ENCODE measurements at regions not wholly inside any gene's neighbourhood (a gene's known extent, or its start where the extent isn't known, plus 50 kb on each side); places are given as distances from the start of the nearest gene placed in this dataset.
"Not testable (repeated sequence)": the region's sequence is repeated elsewhere in the genome, so short reads cannot be mapped to it uniquely, and the experiment has no call there.

DNA sequence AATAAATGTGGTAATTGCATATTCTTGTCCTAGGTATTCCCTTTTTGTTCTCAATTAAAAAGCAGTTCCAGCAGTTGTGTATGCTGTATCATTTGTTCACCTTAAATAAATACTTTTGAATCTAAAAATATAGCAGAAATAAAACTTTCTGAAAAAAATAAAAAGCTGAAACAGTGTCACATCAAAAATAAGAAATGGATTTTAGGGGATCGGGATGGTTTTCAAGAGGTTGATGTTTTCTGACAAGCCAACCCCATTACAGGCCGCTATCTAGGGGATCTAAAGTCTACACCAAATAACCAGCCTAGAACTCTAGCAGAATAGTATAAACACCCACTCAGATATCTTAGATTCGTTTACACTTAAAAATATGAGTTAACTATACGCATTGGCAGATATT, 95.4 kb upstream of the MAML3 start:
- DNase-seq (ENCODE audit: low read depth): peak; percentile 27

DNA sequence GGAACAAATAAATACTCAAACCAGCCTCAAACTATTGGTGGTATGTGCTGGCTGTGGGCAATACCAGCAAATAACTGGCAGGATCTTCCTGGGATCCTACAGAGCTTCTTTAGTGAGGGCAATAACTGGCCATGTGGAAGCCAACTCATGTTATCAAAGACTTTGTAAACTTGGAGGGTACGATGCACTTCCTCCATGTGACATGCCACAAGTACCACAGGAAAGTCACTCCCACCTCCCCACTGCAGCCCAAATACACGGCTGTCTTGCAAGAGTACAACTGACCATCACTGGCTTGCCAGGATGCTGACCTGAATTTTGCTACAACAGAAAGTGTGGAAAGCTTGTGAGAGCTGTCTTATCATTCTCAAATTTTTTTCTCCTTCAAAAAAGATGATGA, 93.3 kb upstream of the MAML3 start:
- no peak for DNase-seq (ENCODE audit: low read depth)

DNA sequence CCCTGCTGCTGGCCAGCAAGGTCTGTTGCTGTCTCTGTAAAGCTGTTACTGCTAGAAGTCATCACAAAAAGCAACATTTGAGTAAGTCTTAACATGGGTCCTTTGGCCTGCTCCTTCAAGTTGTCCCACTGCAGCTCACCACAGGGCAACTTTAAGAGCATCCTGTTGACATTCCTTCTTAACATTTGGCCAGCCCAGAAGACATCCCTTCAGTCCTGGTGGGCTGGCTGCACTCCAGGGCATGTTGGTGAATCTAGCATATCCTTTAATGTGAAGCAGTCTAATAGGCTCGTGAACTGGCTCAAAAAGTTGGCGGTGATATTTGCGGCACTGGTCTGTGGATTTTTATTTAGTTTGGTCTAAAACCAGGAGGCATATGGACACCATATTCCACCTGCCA, 92.2 kb upstream of the MAML3 start:
- no peak for DNase-seq (ENCODE audit: low read depth)

DNA sequence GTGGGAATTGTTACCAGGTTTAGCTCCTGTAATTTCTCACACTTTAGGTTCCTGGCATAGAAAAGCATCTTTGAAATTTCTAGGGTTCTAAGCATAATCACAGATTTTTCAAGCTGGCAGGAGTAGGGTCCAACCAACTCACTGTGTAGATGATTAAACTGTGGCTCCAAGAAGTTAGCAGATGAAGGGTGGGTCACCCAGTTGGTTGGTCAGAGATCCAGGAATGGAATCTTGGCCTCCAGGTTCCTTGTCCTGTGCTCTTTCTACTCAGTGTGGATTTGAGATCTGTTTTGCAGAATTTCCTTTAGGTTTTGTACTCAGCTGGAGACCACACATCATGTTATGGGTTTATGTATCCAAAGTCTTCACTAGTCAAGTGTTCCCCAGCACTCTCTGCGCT, 90.3 kb upstream of the MAML3 start:
- no peak for DNase-seq (ENCODE audit: low read depth)

DNA sequence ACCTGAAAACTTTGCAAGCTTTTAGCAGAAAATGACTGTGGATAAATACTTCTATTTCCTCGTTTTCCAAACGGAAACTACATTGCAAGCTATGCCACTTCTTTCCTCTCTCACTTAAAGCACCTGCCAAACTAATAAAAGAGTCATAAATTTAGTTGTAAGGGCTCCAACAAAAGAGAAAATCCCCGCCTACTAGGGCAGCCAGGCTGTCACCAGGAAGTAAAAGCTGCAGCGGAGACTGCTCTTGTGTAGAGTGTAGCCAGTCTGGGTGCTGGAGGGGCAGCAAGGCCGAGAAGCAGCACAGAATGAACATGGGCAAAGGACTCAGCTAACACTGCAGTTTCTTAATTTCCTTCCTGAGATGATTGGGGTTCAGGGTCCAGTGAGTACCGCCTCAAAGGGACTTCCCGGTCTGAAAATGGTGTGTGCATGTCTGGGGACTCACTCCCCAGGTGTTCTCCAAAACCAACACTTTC, 89.3 kb upstream of the MAML3 start:
- no peak for DNase-seq (ENCODE audit: low read depth)

DNA sequence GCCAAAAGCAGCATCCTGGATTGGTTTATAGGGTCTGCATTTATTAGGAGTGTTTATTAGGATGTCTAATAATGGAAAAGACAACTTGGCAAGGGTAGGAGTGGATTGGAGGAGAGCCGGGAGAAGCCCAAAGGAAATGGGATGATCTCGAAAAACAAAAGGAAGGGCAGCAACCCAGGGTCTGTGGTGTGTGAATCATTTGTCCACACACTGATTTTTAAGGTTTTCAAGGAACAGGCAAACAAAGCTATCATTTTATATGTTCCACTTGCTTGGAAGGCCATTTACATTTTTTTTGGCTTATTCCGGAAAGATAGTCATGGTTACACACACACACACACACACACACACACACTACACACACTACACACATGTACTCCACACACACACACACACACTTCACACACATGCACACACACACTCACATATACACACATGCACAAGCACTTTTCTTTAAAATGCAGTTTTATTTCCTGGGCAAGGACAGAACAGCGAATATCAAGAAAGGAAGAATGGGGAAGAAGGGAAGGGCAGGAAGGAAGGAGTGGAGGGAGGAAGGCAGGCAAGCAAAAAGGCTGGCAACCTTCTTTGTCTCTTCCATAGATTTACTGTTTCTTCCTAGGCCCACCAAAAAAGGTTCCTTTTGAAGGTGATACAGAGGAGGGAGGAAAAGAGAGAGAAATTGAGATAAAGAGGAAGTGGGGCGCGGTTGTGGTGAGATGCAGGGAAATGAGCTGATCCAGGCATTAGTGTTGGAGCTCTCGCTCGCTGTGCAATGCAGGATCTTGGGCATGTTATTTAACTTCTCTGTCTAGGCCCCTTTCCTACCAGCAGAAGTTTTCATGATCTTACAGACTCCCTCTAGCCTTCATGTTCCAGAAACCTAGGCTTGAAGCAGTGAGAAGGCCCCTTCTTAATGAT, 88.6 kb upstream of the MAML3 start:
- no peak for DNase-seq (ENCODE audit: low read depth)

DNA sequence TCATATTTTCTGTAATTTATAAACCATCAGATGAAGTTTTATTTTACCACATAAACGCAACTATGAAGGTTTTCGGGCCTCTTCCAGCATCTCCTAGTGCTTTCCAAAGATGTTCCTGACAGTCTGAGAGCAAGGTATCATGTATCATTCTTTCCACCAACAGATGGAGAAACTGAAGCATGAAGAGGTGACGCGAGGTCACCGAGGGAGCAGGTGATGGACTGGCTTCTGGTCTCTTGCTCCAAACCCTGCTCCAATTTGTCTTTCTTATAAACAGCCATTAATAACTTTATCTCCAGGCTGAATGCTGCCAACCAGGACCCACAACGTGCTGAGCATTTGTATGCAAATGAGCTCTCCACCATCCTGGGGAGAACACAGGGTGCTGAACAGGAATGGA, 86.3 kb upstream of the MAML3 start:
- DNase-seq (ENCODE audit: low read depth): no peak

DNA sequence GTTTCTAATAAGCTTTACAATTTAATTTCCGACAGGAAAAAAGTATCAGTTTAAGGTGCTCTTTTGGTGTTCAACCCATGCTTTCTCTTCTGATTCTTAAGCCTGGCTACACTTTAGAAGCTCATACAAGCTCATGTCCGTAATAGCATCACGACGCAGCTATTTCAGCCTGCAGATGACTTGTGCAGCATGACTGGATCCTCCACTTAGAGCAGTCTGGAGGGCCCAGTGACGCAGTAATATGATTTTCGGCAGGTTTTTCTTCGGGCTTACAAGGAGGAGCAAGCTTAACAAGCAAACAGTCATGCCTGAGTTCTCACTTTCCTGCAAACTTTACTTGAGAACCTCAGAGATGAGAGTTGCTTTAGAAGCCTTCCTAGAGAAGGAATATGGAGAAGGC, 85.3 kb upstream of the MAML3 start:
- DNase-seq (ENCODE audit: low read depth): no peak

DNA sequence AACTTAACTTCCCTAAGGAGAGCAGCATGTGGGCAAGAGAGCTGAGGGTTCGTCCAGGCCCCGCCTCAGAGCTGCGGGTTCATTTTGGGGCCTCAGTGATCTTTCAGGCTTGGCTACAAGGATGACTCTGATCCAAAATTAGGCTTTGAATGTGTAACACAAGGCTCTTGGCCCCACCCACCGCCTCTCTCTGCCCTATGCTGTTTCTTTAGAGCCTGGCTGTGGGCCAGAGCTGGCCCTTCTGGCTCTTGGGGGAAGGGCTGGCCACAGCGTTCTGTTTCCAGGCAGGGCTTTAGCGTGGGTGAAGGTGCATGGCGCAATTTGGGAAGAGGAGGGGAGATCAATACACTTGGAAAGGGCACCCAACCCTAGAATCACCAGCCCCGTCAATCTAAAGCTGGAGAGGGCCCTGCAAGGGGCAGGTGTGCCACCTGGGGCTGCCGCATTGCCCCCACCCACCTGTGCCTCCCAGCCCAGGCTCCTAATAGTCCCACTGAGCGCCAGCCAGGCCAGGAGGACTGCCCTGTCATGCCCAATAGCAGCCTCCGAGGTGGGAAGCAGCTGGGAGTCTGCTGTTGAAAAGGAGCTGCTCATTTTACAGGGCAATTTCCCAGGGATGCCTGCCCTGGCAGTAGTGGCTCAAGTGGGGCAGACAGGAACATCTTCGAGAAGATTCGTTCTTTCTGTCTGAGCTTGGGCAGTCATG, 84.5 kb upstream of the MAML3 start:
- peak; percentile 22 for DNase-seq (ENCODE audit: low read depth)

DNA sequence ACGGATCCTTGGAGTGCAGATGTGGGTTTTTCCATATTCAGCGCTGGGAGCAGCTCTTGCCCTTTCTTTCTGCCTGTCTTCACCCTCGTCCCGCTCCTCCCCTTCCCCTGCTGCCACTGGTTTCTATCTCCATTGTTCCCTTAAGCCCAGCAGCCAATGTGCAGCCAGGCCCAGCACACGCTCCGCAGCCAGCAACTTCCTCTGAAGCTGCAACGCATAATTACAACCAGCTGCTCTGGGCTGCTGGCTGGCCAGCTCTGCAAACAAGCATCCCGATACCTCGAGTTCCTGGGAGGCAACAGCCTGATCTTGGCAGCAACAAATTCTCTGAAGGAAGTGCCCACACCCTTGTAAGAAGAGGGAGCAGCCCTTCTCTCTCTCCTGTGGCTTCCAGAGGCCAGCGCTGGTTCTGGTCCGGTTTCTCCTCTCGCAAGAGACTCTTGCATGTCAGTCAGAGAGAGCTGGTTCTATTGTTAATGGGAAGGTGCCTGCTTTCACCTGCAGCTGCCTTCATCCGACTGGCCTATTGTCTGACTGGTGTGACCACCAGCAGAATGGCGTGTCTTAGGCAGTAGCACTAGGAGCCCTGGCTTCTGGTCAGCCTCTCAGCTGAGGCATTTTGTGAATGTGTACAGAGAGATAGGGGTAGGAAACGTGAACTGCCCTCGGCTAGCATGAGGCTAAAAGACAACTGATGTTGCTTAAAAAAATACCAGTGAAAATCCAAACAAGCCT, 83.8 kb upstream of the MAML3 start:
- peak; percentile 70 for DNase-seq (ENCODE audit: low read depth)

DNA sequence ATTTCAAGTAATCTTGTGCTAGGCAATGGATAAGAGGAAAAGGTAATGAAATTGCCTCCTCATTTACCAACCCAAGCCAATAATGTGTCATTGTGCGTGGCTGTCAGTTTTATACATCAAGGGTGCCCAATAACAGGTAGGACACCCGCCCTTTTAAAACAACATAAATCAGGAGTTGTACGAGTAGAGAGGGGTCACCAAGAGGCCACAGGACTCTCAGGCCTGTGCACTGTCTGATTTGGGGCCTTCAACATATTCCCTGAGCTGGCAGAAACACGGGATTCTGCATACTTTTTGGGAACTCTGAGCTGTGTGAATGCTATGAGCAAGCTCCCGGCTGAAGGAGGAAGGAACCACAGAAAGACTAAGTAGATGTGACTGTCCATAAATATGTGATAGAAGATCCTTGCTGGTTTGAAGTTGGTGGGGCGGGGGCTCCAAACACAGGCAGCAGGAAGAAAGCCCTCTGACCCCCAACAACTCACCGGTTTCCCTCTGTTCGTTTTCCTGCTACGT, 82.7 kb upstream of the MAML3 start:
- DNase-seq (ENCODE audit: low read depth): no peak

DNA sequence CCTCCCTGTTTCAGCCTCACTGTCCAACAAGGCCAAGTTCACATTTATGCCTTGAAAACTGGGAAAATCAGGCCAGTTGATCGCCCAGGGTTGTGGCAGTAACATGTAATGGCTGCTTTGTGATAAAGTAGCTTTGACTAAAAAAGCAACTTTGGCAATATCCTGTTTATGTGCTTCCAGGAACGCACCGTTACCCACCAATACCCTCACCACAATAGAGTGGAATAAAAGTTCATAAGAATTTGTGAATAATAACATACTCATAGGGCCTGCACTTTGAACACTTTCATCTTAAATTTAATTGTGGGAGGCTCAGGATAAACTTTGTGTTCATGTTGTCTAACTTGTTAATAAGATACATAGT, 80.7 kb upstream of the MAML3 start:
- DNase-seq (ENCODE audit: low read depth): no peak

DNA sequence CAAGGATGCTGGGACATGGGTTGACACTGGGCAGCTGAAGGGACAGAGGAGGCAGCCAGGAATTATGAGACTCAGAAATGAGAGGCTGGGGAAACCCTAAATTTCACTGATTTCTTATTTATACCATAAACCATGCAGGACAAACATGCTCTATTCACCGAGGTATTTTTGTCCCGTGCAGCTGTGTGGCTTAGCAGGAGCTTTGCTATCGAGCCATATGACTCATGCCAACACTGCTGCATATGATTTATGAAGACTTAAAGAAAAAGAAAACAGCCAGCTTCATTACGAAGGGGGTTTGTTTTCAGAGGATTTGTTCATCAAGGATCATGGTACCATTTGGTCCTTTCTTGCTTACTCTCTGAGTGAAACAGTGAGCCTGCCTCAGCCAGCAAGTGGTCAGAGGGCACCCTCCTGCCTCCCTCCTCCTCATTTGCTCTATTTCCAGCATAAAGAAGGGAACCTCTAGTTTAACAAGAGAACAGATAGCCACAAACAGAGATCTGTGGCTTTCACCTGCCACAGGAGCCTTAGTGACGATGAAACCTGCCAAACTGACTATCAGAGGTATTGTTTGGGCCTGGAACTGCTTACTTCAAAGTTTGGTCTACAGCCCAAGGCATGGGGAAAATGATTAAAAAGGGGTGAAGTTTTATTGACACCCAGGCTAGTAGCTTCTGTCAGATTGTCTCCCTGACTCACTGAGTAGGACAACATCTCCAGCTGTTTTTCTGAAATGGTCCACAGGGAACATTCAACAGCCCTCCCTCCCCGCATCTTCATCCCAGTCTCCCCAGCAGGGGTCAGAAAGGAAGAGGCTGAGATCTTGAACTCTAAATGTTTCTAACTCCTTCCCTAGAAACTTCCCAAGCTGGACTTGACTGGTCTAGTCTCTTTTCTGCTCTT, 80.1 kb upstream of the MAML3 start:
- peak; percentile 71 for DNase-seq (ENCODE audit: low read depth)

DNA sequence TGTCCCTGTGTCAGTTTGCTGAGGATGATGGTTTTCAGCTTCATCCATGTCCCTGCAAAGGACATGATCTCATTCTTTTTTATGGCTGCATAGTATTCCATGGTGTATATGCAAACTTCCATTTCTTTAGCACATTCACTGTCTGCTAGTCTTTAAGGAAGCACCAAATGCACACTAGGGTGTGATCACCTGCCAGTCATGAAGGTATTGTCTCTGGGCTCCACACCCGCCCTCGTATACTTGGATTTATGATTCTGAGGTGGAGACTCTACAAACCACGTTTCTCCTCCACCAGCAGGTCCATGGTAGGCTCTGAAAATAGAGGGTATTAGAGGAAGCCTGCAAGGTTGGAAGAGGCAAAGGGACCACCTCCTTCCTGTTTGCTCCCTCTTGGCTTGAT, 75.9 kb upstream of the MAML3 start:
- DNase-seq (ENCODE audit: low read depth): no peak

DNA sequence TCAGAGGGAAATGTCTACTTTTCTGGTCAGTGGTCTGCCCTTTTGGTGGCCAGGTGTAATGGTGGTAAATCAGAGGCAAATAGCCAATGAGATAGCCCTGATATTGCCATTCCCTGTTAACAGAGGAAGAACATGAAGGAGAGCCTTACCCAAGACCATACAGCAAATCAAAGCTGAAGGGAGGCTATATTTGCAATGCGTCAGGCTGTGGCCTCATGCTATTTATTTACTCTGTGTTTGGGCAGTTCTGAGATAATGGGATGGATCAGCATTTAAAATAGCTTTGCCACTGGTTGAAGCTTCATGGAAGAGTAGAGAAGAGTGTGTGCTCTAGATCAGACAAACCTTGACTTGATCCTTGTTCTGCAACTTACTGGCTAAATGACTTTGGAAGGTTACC, 73.3 kb upstream of the MAML3 start:
- DNase-seq (ENCODE audit: low read depth): no peak

DNA sequence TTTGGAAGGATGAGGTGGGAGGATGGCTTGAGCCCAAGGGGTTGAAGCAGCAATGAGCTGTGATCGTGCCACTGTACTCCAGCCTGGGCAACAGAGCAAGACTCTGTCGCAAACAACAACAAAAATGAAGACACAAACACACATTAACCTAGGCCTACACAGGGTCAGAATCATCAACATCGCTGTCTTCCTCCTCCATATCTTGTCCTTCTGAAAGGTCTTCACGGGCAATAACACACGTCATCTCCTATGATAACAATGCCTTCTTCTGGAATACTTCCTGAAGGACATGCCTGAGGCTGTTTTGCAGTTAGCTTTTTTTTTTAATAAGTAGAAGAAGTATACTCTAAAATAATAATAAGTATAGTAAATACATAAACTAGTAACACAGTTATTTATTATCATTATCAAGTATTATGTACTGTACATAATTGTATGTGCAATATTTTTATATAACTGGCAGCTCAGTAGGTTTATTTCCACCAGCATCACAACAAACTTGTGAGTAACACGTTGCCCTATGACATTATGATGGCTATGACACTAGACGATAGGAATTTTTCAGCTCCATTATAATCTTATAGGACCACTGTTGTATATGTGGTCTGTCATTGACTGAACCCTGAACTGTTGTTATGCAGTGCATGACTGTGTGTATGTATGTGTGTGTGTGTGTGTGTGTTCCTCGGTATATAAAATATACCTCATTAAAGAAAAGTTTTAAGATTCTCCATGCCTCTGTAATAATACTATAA, 69.2 kb upstream of the MAML3 start:
- peak; percentile 90 for DNase-seq (ENCODE audit: low read depth)

DNA sequence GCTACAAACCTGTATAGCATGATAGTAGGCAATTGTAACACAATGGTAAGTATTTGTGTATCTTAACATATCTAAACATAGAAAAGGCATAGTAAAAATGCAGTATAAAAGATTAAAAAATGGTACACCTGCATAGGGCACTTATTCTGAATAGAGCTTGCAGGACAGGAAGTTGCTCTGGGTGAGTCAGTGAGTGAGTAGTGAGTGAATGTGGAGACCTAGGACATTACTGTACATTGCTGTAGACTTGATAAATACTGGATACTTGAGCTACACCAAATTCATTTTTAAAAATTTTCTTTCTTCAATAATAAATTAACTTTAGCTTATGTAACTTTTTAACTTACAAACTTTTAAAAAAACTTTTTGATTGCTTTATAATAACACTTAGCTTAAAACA, 68.2 kb upstream of the MAML3 start:
- DNase-seq (ENCODE audit: low read depth): peak; percentile 70

DNA sequence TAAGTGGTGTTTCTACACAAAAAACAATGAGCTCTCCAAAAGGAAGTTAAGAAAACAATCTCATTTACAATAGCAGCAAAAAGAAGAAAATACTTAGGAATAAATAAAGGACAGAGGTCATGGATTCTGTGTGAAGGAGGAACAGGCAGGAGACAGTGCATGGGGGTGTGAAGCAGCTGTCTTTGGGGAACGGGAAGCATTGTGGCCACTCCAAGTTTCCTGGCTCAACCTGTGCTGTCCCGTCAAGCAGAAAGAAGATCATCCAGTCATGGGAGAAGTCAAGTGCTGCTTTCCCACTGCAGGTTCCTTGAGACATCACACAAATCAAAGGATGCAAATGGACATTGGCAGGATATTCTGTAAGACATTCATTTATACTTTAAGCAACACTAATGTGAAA, 66.1 kb upstream of the MAML3 start:
- DNase-seq (ENCODE audit: low read depth): no peak

DNA sequence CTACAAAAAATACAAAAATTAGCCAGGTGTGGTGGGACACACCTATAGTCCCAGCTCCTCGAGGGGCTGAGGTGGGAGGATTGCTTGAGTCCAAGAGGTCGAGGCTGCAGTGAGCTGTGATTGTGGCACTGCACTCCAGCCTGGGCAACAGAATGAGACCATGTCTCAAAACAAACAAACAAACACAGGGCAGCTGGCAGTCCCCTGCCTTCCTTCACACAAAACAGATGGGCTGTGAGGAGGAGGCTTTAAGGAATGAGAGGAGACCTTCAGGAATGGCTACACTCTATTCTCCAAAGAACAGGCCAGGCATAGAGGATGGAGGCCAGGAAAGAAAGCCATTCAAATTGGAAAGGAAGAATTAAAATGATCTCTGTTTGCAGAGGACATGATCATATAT, 65.6 kb upstream of the MAML3 start:
- DNase-seq (ENCODE audit: low read depth): no peak

DNA sequence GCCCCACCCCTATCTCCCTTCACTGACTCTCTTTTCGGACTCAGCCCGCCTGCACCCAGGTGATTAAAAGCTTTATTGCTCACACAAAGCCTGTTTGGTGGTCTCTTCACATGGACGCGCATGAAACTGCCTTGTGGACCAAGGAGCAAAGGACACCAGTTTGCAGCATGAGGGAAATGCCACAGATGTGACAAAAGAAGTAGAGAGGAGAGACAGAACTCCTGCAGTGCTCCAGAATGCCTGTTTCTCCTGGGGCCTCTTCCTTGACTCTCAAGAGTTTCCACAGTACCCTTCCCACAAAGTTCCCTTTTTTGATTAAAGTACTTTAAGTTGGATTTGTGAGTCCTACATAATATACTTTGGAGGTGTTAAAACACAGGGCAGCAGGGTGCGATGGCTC, 65.1 kb upstream of the MAML3 start:
- DNase-seq (ENCODE audit: low read depth): not testable (repeated sequence)

DNA sequence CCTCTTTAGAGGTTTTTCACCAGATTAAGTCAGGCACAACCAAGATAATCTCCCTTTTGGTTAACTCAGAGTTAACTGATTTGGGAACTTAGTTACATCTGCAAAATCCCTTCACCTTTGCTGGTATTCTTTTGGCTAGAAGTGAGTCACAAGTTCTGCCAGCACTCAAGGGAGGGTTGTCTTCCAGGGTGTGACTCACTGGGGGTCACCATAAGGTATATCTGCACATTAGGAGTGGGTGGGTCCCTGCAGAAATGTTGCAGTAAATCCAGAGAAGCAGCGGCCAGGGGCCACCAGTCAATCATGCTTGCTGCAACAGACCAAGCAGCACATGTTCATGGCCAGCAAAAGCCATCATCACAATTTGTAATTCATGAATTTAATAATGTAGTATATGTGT, 59.8 kb upstream of the MAML3 start:
- DNase-seq (ENCODE audit: low read depth): peak; percentile 54

Data from ELR (cell line).